GM12878 (cell line): ENCODE measurements at regions not wholly inside any gene's neighbourhood (a gene's known extent, or its start where the extent isn't known, plus 50 kb on each side); places are given as distances from the start of the nearest gene placed in this dataset.

Source experiments
- ATAC-seq: fragments of 200-7000 bp; cut with Tn5 transposase; 3 replicates; pipeline ENCODE4 v1.9.1; 2020; ENCODE audit warnings: mild to moderate bottlenecking, moderate library complexity
- BruUV-seq: library from RNA; stranded (reverse); fragments of 400-500 nt; replicated peaks from 2 replicates; lab custom pipeline; 2021; lab: Mats Ljungman, UMichigan
- CTCF ChIA-PET: fragments of 300-600 bp; sonication (Branson Sonifier 250); formaldehyde crosslinking; extraction: SDS; loops from one replicate; lab custom pipeline; 2021; ENCODE audit warnings: inconsistent platforms; lab: Yijun Ruan, JAX
- POLR2A ChIA-PET: fragments of 350-600 bp; formaldehyde crosslinking; extraction: SDS; loops from one replicate; lab custom pipeline; 2021; ENCODE audit warnings: inconsistent platforms; lab: Charles Lee
- RAD21 ChIA-PET: fragments of 300-600 bp; sonication (Branson Sonifier 250); formaldehyde crosslinking; loops from one replicate; lab custom pipeline; 2023; ENCODE audit warnings: antibody characterized with exemption; ENCODE audit not compliant: unreplicated experiment; lab: Charles Lee
- SMC1A ChIA-PET: fragments of 300-600 bp; sonication (Branson Sonifier 250); formaldehyde crosslinking; loops from one replicate; lab custom pipeline; 2023; ENCODE audit not compliant: unreplicated experiment, uncharacterized antibody; lab: Charles Lee
- DNase-seq: peaks from one replicate; pipeline ENCODE4 v3.0.0-alpha.2; 2011; ENCODE audit warnings: low read depth, low spot score
- FAIRE-seq: peaks from 3 replicates; lab custom pipeline; 2011; peaks lifted over from hg19 to GRCh38; lab: Jason Lieb, UNC
- H2AFZ ChIP-seq: 2 replicates; pipeline ENCODE4 v1.6.0; 2011; ENCODE audit warnings: low read depth, low read length, control low read depth; ENCODE audit not compliant: control insufficient read depth
- H3K27ac ChIP-seq: 2 replicates; pipeline ENCODE4 v1.5.1; 2011; ENCODE audit warnings: control low read depth; ENCODE audit not compliant: control insufficient read depth, insufficient read depth
- H3K27me3 ChIP-seq, 2 experiments: replicated peaks in 1 of 2; 2 replicates each; pipeline versions ENCODE4 v1.6.0 to v1.6.1; 2011; ENCODE audit warnings: low read length in 1 of 2; ENCODE audit not compliant: control insufficient read depth in 2 of 2, insufficient read depth in 2 of 2
- H3K36me3 ChIP-seq, 2 experiments: 2 replicates each; pipeline ENCODE4 v1.5.1; 2011; ENCODE audit warnings: low read length in 1 of 2; ENCODE audit not compliant: control insufficient read depth in 2 of 2, insufficient read depth in 2 of 2
- H3K4me1 ChIP-seq: 2 replicates; pipeline ENCODE4 v1.6.1; 2011; ENCODE audit warnings: mild to moderate bottlenecking, low read length, moderate library complexity, mixed read lengths; ENCODE audit not compliant: control insufficient read depth, insufficient read depth
- H3K4me2 ChIP-seq: 2 replicates; pipeline ENCODE4 v1.6.0; 2011; ENCODE audit warnings: control low read depth; ENCODE audit not compliant: control insufficient read depth, insufficient read depth
- H3K4me3 ChIP-seq: fragments of 200-600 bp; sonication (generic); 2 replicates; pipeline ENCODE4 v1.5.1; 2016
- H3K79me2 ChIP-seq: 2 replicates; pipeline ENCODE4 v1.6.0; 2011; ENCODE audit warnings: low read length; ENCODE audit not compliant: control insufficient read depth, insufficient read depth
- H3K9ac ChIP-seq: 2 replicates; pipeline ENCODE4 v1.8.0; 2011; ENCODE audit warnings: low read length, control low read depth, mixed read lengths; ENCODE audit not compliant: control insufficient read depth, insufficient read depth
- H3K9me3 ChIP-seq: replicated peaks from 3 replicates; pipeline ENCODE4 v1.5.1; 2011; ENCODE audit warnings: mild to moderate bottlenecking, low read length; ENCODE audit not compliant: control insufficient read depth, insufficient read depth
- H4K20me1 ChIP-seq: 2 replicates; pipeline ENCODE4 v1.6.0; 2011; ENCODE audit not compliant: control insufficient read depth, insufficient read depth
- ATF2 ChIP-seq: IDR thresholded peaks from 2 replicates; pipeline ENCODE4 v1.6.1; 2012; ENCODE audit warnings: low read length, inconsistent platforms
- BRCA1 ChIP-seq: IDR thresholded peaks from 2 replicates; pipeline ENCODE4 v1.6.1; 2011; ENCODE audit warnings: low read depth, low read length, improper control_type of control experiment
- CHD1 ChIP-seq: IDR thresholded peaks from 2 replicates; pipeline ENCODE4 v1.6.1; 2012; ENCODE audit warnings: low read depth, low read length, improper control_type of control experiment
- KLF5 ChIP-seq: fragments of 450-650 bp; IDR thresholded peaks from 2 replicates; pipeline ENCODE4 v1.6.1; 2014; ENCODE audit warnings: mild to moderate bottlenecking; ENCODE audit not compliant: partially characterized antibody
- MTA3 ChIP-seq: IDR thresholded peaks from 2 replicates; pipeline ENCODE4 v1.6.1; 2012; ENCODE audit warnings: low read length, inconsistent platforms, borderline replicate concordance
- PML ChIP-seq: IDR thresholded peaks from 2 replicates; pipeline ENCODE4 v1.6.1; 2012; ENCODE audit warnings: low read length, inconsistent platforms
- RCOR1 ChIP-seq: conservative IDR thresholded peaks from 2 replicates; pipeline ENCODE4 v1.6.1; 2012; ENCODE audit warnings: low read depth, low read length, improper control_type of control experiment
- RELA ChIP-seq: fragments of 450-650 bp; IDR thresholded peaks from 2 replicates; pipeline ENCODE4 v1.8.0; 2014; ENCODE audit warnings: borderline replicate concordance; ENCODE audit not compliant: partially characterized antibody
- SUZ12 ChIP-seq: fragments of 200-600 bp; sonication (generic); IDR thresholded peaks from one replicate; pipeline ENCODE4 v1.6.1; 2018; ENCODE audit warnings: antibody characterized with exemption, mild to moderate bottlenecking; ENCODE audit not compliant: unreplicated experiment
- WGBS: methylation state at CpG from one replicate; pipeline ENCODE4 v1.1.6; 2016; ENCODE audit warnings: low lambda C conversion rate; ENCODE audit not compliant: insufficient replicate concordance, insufficient coverage; ENCODE audit errors: missing lambda C conversion rate; 5-methylcytosine and 5-hydroxymethylcytosine counted together
- in situ Hi-C: fragments of 300-500 bp; cut with MboI; formaldehyde crosslinking; loops from 9 replicates; pipeline ENCODE4 v1.14.3; 2018; ENCODE audit warnings: mixed read lengths
- intact Hi-C: fragments of 100-400 bp; cut with micrococcal nuclease; formaldehyde crosslinking; loops from one replicate; pipeline ENCODE4 v1.14.2; 2022; ENCODE audit not compliant: unreplicated experiment
- TF ChIP-seq, protein P1 (sequence below): IDR thresholded peaks from 2 replicates; pipeline ENCODE4 v1.6.1; 2012; ENCODE audit warnings: low read depth, low read length, improper control_type of control experiment

DNA sequence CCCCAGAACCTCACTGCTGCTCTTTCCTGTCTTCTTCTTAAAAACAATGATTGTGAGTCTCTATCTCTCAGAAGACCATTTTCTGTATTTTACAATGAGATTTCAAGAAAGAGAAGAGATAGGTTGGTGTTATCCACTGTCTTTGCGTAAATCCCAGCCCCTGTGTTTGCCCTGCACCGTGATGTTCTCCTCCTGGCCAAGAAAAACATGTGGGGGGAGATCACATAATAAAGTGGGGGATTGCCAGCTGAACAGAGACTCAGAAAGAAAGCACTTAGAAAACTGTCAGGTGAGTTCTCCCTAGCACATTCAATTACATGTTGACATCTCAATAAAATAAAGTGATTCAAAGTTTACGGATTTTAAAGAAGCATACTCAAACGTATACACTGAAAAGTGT, 105.0 kb upstream of the PITRM1 start (continued):
- TF ChIP-seq RELA: no peak
- no peak for TF ChIP-seq BRCA1

DNA sequence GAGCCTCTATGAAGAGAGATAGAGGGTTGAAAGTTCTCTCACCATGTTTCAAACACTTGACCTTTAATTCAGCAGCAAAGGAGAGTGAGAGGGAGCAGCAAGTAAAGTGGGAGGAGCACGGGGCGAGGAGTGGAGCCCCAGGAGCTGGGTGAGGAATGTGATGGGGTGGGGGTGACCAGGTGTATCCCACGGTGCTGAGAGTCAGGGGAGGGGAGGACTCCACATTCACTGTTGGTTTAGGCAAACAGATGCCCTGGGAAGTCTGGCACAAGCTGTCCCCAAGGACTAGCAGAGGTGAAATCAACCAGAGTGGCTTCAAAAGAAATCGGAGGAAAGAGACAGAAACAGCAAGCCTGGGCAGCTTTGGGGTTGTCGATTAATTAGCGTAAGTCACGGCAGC, 101.8 kb upstream of the PITRM1 start:
- no peak for DNase-seq
- CTCF ChIA-PET: no interaction called here
- Histone ChIP-seq H3K4me3 (no peak overlapping the region), H3K79me2 (no peaks in the 10 kb centered on the region), H3K36me3 (no peaks in the 10 kb centered on the region), H3K27me3 (no peaks in the 10 kb centered on the region), H3K4me2 (no peak overlapping the region), H3K27ac (no peak overlapping the region), H3K9me3 (no peaks in the 10 kb centered on the region), H3K4me1 (no peaks in the 10 kb centered on the region), H3K9ac (no peak overlapping the region), H4K20me1 (no peaks in the 10 kb centered on the region), H2AFZ (no peak overlapping the region)
- no peak for ATAC-seq
- TF ChIP-seq ATF2 (no peak), CHD1 (no peak), MTA3 (no peak), KLF5 (no peak), SUZ12 (no peak), PML (no peak), RCOR1 (no peak)
- TF ChIP-seq, protein P1, sequence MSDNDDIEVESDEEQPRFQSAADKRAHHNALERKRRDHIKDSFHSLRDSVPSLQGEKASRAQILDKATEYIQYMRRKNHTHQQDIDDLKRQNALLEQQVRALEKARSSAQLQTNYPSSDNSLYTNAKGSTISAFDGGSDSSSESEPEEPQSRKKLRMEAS: no peak
- 83% methylated on average over 4 of the region's 7 CpGs for WGBS
- intact Hi-C loops (no loop called here), in situ Hi-C loops (no loop called here)
- POLR2A ChIA-PET: no interaction called here
- FAIRE-seq: no peak
- SMC1A ChIA-PET: no interaction called here
- no TSS peak for BruUV-seq
- RAD21 ChIA-PET: no interaction called here
